GM19395 (cell line): ENCODE measurements at regions not wholly inside any gene's neighbourhood (a gene's known extent, or its start where the extent isn't known, plus 50 kb on each side); places are given as distances from the start of the nearest gene placed in this dataset.
"Not testable (repeated sequence)": the region's sequence is repeated elsewhere in the genome, so short reads cannot be mapped to it uniquely, and the experiment has no call there.

ENCODE experiments used
- ATAC-seq: cut with Tn5 transposase; IDR thresholded peaks from one replicate; pipeline ENCODE4 v1.9.1; 2021; ENCODE audit warnings: mild to moderate bottlenecking, moderate library complexity; ENCODE audit not compliant: unreplicated experiment

- not testable (repeated sequence) for ATAC-seq
Measured at GRCh38 chr1:149352205-149352604, 122.6 kb upstream of the NBPF19 start.

DNA sequence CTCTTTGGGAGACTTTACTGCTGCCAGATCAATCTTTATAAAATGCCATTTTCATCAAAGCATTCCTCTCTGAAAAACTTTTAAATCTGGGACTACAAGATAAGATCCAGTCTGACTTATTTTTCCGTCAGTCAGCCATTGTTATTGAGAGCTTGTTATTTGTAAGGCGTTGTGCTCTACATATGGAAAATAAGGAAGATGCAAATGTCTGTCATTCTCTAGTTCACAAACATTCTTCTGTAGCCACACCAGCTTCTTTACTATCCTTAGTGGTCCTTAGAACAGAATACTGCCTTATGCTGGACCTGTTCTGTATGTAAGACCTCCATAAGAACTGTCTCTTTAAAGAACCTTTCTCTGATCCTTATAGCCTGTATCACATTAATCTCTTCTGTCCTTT, 120.3 kb upstream of the NBPF19 start:
- not testable (repeated sequence) for ATAC-seq

- ATAC-seq, result not testable (repeated sequence)
Measured at GRCh38 chr1:149355748-149356147, 119.1 kb upstream of the NBPF19 start.

DNA sequence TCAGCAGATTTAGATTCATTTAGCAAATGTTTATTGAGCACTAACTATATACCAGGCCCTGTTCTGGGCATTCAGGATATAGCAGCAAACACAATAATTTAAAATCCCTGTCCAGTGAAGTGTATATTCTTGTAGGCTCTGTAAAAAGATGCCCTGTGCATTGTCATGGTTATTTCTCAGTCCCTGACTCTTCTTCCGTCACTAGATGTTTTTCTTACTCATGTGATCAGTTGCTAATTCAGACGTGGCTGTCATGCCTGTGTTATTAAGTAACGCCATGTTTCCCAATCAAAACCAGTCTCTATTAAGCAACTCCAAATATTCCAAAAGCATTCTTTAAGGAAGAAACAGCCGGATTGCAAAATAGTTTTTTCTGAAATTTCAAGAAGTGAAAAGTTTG, 118.7 kb upstream of the NBPF19 start:
- ATAC-seq, result not testable (repeated sequence)

GRCh38 chr1:149360351-149360750, 114.5 kb upstream of the NBPF19 start:
- ATAC-seq, result not testable (repeated sequence)

DNA sequence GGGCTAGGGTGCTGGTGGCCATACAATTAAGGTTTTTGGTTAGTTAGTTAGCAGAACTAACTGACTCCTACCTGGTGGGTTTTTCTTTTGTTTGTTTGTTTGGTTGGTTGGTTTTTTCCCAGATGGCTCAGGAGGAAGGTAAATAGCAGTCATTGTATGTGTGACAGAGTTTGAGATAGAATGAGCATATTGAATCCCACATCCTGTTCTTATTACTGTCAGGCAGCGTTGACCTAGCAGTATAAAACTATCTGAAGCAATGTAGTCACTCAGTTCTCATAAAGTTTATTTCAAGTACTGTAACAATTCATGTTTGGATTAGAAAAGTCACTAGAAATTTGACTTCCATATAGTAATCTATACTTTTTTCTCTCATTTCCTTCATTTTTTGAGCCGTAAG, 113.5 kb upstream of the NBPF19 start:
- not testable (repeated sequence) for ATAC-seq

DNA sequence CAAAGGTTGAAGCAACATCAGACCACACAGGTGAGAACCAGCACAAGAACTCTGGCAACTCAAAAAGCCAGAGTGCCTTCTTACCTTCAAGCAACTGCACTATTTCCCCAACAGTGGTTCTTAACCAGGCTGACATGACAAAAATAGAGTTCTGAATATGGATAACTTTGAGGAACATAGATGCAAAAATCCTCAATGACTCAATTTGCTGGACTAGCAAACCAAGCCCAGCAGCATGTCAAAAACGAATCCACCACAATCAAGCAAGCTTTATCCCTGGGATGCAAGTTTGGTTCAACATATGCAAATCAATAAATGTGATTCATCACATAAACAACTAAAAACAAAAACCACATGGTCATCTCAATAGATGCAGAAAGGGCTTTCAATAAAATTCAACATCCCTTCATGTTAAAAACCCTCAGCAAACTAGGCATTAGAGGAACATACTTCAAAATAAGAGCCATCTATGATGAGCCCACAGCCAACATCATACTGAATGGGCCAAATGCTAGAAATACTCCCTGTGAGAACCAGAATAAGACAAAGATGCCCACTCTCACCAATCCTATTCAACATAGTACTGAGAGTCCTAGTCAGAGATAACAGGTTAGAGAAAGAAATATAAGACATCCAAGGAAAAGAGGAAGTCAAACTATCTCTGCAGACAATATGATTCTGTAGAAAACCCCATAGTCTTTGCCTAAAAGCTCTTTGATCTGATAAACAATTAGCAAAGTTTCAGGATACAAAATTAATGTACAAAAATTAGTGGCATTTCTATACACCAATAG, 110.5 kb upstream of the NBPF19 start:
- not testable (repeated sequence) for ATAC-seq

GRCh38 chr1:149366402-149366801, 108.4 kb upstream of the NBPF19 start:
- not testable (repeated sequence) for ATAC-seq

DNA sequence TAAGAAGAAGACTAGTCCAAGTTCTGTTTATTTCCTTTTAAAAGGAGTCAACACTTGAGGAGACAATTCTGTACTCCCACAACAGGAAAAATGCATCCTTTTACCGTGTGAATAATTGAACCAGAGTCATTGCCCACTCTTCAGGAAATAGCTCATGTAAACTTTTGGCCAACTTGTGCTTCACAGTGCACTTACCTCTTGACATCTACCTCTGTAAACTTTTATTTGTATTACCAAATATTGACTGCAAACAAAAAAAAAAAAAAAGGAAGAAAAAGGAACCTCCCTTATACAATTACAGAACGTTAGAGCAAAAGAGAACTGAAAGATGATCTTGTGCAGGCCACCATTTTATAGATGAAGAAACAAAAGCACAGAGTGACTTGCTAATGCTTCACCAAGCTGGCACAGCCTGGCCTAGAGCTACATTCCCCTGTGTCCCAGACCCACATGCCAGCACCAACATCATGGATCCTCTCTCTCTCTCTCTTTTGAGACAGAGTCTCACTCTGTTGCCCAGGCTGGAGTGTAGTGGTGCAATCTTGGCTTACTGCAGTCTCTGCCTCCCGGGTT, 107.3 kb upstream of the NBPF19 start:
- ATAC-seq, result not testable (repeated sequence)

DNA sequence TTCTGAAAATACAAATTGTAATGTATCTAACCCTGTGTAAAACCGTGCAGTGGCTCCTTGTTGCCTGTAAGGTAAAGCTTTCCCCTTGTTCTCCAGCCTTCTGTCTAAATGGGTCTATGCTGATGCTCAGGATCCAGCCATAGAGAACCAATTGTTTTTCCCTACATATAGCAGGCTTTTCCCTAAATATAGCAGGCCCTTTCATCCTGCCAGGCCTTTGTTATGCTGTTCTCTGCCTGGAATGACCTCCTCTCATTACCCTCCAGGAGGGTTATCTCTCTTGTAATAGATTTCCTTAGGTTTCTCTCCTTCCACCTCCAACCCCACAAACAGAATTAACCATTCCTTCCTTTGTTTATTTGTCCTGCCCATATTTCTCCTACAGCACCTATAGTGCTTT, 106.5 kb upstream of the NBPF19 start:
- ATAC-seq, result not testable (repeated sequence)

DNA sequence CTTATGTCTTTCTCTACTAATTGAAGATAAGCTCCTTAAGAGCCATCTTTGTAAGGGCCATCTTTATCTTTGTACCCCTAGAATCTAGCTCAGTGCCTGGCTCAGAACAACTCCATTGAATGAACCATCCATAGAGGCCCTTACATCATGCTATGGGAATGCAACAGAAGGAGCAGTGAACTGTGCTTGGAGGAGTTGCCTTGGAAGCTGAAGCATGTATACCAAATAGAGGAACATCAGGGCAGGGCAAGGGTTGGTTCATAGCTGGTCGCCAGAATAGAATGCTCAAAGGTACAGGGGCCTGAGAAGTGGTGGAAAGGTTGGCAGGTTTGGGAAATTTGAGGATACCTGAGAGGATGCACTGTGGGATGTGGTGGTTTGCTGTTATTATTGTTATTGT, 105.8 kb upstream of the NBPF19 start:
- ATAC-seq, result not testable (repeated sequence)

DNA sequence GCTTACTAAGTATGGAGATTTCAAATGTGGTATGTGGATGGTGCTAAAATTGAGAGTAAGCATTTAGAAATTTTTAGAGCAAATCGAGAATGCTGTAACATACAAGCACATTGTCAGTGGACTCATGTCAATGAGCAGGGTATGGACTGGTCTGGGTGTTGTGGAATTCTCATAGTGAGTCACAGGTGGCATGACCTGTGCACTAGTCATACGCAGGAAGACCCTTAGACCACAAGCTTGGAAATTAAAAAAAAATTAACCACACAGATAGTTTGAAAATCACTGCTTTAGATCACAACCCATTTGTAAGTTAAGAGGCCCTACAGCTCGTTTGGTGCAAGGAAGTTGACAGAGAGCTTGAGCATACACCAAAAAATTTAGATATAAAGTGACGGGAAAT, 102.9 kb upstream of the NBPF19 start:
- not testable (repeated sequence) for ATAC-seq

DNA sequence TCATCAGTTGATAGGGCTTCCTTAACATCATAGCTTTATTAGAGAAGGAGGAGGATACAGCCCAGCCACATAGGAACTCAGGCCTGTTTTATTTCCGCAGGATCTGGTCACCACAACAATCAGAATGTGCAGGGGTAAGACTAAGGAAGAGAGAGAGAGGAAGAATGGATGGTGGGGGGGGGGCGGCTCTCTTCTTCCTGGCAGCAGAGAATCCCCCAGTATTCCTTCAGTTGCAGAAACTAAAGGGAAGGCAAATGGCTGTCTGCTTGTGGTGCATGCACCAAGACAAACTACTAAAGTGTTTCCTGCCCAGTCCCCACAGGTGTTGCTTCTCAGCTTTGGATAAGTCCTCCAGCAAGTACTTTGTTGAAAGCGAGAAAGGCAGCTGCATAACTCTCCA, 96.4 kb upstream of the NBPF19 start:
- ATAC-seq, result not testable (repeated sequence)

GRCh38 chr1:149390173-149390926, 84.5 kb upstream of the NBPF19 start:
- ATAC-seq, result peak; percentile 72

DNA sequence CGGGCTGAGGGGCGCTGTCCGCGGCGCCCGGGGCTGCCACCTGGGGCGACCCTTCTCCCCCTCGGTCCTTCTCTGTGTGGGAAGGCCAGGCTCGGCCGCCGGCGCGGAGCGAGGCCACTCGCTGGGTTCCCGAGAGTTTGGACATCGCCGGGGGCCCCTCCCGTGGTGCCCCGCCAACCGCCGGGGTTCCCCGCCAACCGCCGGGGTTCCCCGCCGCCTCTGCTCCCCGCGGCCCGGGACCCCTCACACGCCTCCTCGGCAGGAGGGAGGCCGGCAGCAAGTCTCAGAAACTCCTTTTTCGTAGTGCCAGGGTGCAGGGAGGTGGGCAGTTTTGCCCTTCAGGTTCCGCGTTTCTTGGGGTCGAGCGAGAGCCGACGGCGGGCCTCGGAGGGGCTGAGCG, 83.9 kb upstream of the NBPF19 start:
- not testable (repeated sequence) for ATAC-seq

GRCh38 chr1:149395802-149396201, 79.0 kb upstream of the NBPF19 start:
- ATAC-seq, result not testable (repeated sequence)

DNA sequence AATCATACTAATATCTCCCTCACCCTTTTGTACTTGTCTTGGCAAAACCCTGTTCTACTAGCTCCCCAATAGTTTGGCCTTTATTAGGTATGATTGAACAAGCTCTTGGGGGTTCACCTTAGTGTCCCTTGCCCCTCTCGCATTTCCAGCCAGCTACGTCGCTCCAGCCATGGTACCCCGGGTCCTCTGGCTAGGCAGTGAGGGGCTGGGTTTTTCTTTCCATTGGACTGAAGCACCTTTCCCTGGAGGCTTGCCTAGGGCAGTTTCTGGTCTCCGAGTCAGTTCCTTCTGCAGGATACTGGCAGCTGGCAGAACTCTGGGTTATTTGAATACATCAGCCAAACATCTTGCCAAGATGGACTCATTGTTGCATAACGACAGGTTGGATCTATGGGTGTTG, 76.3 kb upstream of the NBPF19 start:
- ATAC-seq, result not testable (repeated sequence)

DNA sequence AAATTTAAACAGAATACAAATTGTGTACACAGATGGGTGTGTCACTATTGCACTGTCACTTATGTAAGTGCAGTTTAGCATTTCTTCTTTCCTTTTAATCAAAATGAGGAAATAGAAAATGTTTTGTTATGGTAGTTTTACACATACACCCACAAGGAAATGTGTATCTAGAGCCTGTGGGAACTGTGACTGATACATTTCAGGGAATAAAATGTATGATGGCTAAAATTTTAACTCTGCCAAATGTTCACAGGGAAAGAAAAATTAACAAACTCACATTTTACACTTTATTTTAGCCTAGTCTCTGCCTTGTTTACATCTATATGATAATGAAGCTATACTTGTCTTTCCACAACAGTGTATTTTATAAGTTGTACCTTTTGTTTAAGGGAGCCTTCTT, 66.4 kb upstream of the NBPF19 start:
- ATAC-seq, result not testable (repeated sequence)

DNA sequence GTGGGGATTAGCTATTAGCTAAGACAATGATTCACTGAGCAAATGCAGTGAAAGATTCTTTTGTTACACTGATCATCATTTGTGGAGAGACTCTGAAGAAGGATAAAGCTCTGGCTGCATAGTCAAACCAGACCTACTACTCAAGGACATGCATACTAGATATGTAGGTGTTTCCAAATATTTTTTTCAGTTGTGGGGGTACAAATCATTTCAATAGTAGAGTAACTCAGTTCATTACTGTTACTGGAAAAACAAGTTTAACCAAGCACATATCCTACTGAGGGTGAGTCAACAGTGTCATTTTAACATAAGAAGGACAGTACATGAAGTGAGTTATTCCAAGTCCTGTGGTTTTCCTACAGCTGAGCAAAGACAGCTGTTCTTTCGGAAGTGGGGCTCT, 59.5 kb upstream of the NBPF19 start:
- not testable (repeated sequence) for ATAC-seq

DNA sequence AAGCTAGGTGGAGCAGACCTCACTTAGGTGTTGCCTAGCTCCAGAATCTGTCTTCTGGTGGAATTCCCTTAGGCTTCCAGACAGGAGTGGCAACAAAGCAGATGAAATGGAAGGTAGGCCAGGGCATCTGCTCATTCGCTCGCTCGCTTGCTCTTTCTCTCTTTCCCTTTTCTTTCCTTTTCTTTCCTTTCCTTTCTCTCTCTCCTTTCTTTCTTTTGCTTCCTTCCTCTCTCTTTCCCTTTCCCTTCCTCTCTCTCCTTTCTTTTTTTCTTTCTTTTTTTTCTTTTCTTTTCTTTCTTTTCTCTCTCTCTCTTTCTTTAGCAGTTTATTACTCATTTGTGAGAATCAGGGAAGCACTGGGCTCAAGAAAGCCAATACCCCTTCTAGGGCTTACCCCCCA, 56.1 kb upstream of the NBPF19 start:
- not testable (repeated sequence) for ATAC-seq

- ATAC-seq, result not testable (repeated sequence)
Measured at GRCh38 chr1:149423122-149423521, 51.7 kb upstream of the NBPF19 start.
